ENCODE measurements at regions not wholly inside any gene's neighbourhood (a gene's known extent, or its start where the extent isn't known, plus 50 kb on each side); places are given as distances from the start of the nearest gene placed in this dataset.
A peak's percentile ranks its signal among the peaks of the same experiment; 100 is the strongest.
"Not testable (repeated sequence)": the region's sequence is repeated elsewhere in the genome, so short reads cannot be mapped to it uniquely, and the experiment has no call there.

DNA sequence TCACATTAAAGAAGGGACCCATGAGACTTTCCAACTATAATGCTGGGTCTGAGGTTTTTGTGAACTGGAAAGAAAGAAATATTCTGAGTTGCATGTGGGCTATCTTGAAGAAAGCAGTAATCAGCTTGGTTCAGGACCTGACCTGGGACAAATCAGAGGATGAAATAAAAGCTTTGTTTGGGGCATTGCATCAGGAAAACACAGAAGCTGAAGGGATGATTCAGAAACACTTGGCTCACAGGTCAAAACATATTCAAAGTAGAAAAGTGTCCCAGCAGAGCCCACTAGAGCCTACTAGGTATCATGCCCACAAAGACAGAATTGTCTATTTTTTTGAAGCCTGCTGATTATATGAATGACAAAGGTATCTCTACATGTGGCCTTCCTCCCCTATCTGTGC is 174.8 kb upstream of the TSPY4 start:
- intact Hi-C loops (cut with DNase I, micrococcal nuclease); H3K4me3 ChIP-seq; H3K4me1 ChIP-seq (ENCODE audit: low read depth); H3K36me3 ChIP-seq (ENCODE audit: low read depth); H3K9me3 ChIP-seq; DNase-seq; ATAC-seq: not testable (repeated sequence)

DNA sequence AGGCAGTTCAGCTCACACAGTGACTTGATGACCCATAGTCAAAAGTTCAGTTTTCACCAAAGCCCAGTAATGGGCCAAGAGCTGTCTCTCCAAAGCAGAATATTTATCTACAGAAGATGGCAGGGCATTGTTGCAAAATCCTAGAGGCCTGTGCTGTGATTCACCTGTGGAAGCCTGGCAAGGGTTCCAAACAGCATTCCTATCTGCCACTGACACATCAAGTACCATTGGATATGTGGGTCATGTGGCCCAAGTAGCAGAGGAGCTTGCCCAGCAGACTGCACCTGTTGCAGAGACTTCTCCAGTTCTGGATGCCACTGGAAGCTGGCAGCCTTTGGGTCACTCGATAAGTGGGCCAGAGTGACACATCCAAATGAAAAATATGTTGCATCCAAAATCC is 159.6 kb upstream of the TSPY4 start:
- ATAC-seq; H3K4me3 ChIP-seq; H3K4me1 ChIP-seq (ENCODE audit: low read depth); intact Hi-C loops (cut with DNase I, micrococcal nuclease); H3K9me3 ChIP-seq; H3K36me3 ChIP-seq (ENCODE audit: low read depth); DNase-seq: not testable (repeated sequence)

DNA sequence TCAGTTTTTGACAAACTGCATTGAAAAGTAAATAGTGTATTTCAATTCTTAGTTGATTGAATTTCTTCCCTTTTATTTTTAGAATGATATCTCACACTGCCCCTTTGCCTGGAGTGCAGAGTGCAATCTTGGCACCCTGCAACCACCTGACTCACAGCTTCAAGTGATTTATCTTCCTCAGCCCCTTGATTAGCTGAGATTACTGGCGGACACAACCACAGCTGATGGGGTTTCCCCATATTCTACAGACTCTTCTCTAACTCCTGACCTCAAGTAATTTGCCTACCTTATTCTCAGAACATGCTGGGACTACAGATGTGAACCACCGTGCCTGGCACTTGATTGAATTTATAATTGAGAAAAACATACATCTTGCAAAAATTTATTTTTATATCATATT is 152.4 kb upstream of the TSPY4 start:
- H3K36me3 ChIP-seq (ENCODE audit: low read depth); H3K9me3 ChIP-seq; intact Hi-C loops (cut with DNase I, micrococcal nuclease); H3K4me3 ChIP-seq; DNase-seq; ATAC-seq; H3K4me1 ChIP-seq (ENCODE audit: low read depth): not testable (repeated sequence)

DNA sequence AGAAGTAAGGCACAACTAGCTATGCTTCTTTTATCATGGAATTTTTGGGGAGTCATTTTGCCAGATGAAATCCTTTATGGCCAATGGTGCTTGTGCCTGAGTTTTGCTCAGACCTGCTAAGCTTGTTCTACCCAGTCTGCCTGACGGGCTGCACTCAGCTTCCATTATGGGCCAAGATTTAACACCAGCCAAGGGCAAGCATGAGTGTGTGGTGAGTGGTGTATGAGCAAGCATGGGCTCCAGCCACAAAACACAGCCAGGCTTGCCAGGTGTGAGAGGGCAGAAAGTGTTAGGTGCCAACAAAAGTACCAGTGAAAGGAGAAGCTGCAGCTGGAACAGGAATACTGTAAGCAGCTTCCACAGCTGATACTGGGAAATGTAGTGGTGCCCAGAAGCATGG is 130.2 kb upstream of the TSPY4 start:
- H3K9me3 ChIP-seq; H3K36me3 ChIP-seq (ENCODE audit: low read depth); DNase-seq; H3K4me3 ChIP-seq; ATAC-seq; H3K4me1 ChIP-seq (ENCODE audit: low read depth); intact Hi-C loops (cut with DNase I, micrococcal nuclease): not testable (repeated sequence)

DNA sequence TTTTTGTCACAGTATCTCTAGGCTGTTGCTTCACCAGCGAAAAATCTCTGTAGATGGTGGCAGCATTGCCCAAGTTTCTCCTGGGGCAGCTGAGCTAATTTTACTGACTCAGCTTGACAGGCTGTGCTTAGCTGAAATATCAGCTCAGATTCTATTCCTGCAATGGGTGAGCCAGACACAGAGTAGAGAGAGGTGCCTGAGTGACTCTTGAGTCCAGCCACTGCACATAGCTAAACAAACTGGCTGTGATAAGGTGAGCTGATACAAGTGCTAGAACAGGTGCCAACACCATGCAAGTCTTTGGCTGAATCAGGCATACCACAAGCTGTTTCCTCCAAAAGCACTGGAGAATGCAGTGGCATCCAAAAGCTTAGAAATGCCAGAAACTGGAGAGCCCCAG is 110.9 kb upstream of the TSPY4 start:
- TF ChIP-seq, protein P1, sequence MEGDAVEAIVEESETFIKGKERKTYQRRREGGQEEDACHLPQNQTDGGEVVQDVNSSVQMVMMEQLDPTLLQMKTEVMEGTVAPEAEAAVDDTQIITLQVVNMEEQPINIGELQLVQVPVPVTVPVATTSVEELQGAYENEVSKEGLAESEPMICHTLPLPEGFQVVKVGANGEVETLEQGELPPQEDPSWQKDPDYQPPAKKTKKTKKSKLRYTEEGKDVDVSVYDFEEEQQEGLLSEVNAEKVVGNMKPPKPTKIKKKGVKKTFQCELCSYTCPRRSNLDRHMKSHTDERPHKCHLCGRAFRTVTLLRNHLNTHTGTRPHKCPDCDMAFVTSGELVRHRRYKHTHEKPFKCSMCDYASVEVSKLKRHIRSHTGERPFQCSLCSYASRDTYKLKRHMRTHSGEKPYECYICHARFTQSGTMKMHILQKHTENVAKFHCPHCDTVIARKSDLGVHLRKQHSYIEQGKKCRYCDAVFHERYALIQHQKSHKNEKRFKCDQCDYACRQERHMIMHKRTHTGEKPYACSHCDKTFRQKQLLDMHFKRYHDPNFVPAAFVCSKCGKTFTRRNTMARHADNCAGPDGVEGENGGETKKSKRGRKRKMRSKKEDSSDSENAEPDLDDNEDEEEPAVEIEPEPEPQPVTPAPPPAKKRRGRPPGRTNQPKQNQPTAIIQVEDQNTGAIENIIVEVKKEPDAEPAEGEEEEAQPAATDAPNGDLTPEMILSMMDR (IDR thresholded peaks at IDR 0.05) = no peak

DNA sequence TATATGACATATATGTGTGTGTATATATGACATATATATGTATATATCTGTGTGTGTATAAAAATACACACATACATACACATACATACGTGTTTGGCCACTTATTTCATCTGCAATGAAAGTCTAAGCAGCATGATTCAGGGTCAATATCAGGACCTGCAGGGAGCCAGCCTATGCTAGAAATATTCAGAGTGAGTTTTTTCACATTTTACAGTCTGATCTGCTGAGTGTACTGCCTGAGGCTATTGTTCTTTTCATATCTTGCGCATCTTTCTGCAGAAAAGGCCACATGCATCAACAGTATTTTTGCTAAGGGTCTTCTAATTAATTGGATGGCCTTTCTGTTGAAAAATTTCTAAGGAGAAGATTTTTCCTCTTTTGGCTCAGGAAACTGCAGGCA is 80.0 kb upstream of the TSPY4 start:
- DNase-seq (no peak), ATAC-seq (no peak)
- intact Hi-C loops (cut with DNase I, micrococcal nuclease) = no loop called here
- Histone ChIP-seq H3K9me3 (no peaks in the 10 kb centered on the region), H3K4me1 (ENCODE audit: low read depth) (no peaks in the 10 kb centered on the region), H3K36me3 (ENCODE audit: low read depth) (no peaks in the 10 kb centered on the region), H3K4me3 (no peak overlapping the region)
- TF ChIP-seq, protein P1 (IDR thresholded peaks at IDR 0.05) = no peak

More for the DNA sequence above, 110.9 kb upstream of the TSPY4 start:
- Histone ChIP-seq H3K4me1 (ENCODE audit: low read depth) (no peaks in the 10 kb centered on the region), H3K9me3 (no peaks in the 10 kb centered on the region), H3K4me3 (no peak overlapping the region), H3K36me3 (ENCODE audit: low read depth) (no peaks in the 10 kb centered on the region)
- no peak for ATAC-seq
- no peak for DNase-seq
- intact Hi-C loops (cut with DNase I, micrococcal nuclease) = no loop called here

DNA sequence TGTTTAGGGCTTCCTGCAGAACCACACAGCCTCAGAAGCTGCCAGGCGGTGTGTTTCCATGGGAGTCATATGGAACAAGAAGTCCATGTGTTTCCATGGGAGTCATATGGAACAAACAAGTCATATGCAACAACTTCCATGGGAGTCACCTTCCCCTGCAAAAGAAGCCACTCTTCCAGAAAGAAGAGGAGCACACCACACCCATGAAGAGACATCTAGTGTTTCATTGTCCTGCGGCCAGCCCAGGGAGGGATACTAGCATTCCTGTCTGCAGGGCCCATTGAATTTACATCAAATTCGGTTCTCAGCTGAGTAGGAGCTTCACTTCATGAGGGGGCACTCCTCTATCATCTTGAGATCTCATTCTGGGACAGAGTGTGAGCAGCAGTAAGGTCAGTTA is 79.5 kb upstream of the TSPY4 start:
- Histone ChIP-seq H3K4me3 (no peak overlapping the region), H3K4me1 (ENCODE audit: low read depth) (no peaks in the 10 kb centered on the region), H3K9me3 (no peaks in the 10 kb centered on the region), H3K36me3 (ENCODE audit: low read depth) (no peaks in the 10 kb centered on the region)
- intact Hi-C loops (cut with DNase I, micrococcal nuclease) = no loop called here
- TF ChIP-seq, protein P1 (IDR thresholded peaks at IDR 0.05) = no peak
- DNase-seq (no peak), ATAC-seq (no peak)

DNA sequence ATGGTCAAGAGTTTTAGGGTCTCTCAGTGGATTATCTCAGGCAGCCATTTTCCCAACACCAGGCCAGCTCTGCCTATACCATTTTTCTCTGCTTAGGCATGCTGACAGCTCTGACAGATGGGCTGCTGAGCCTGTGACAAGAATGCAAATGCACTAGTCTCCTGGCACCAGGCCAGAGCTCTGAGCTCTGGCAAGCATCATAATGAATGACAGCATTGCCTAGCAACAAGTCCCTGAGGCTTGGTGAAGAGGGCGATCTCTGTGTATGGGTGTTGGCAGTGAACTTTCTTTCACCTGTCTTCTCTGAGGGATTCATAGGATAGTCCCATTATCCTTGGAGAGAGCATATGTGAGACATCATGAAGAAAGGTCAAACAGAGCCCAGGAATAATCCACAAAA is 77.9 kb upstream of the TSPY4 start:
- no peak for ATAC-seq
- intact Hi-C loops (cut with DNase I, micrococcal nuclease) = no loop called here

More for the DNA sequence above, 77.9 kb upstream of the TSPY4 start:
- Histone ChIP-seq H3K9me3 (no peaks in the 10 kb centered on the region), H3K4me3 (no peak overlapping the region), H3K4me1 (ENCODE audit: low read depth) (no peaks in the 10 kb centered on the region), H3K36me3 (ENCODE audit: low read depth) (no peaks in the 10 kb centered on the region)
- TF ChIP-seq, protein P1 (IDR thresholded peaks at IDR 0.05) = no peak
- DNase-seq = peak in 2 of 3 donors; percentile 20 to 35
